ENCODE measurements at regions not wholly inside any gene's neighbourhood (a gene's known extent, or its start where the extent isn't known, plus 50 kb on each side); places are given as distances from the start of the nearest gene placed in this dataset.
A peak's percentile ranks its signal among the peaks of the same experiment; 100 is the strongest.

GRCh38 chr11:15493066-15493465 is 378.3 kb downstream of the INSC start:
- H3K4me3 ChIP-seq (ENCODE audit: low read depth, low read length): no peak overlapping the region
- TF ChIP-seq CTCF (IDR thresholded peaks at IDR 0.05; ENCODE audit: insufficient read depth, low read depth, low read length): no peak
- DNase-seq (ENCODE audit: low read depth): peak; percentile 77

- H3K4me3 ChIP-seq (ENCODE audit: low read depth, low read length): no peak overlapping the region
- TF ChIP-seq CTCF (IDR thresholded peaks at IDR 0.05; ENCODE audit: insufficient read depth, low read depth, low read length): no peak
- DNase-seq (ENCODE audit: low read depth): peak; percentile 60
These were observed 379.3 kb downstream of the INSC start for GRCh38 chr11:15493921-15494620.

- no peak for TF ChIP-seq CTCF (IDR thresholded peaks at IDR 0.05; ENCODE audit: insufficient read depth, low read depth, low read length)
- no peak overlapping the region for H3K4me3 ChIP-seq (ENCODE audit: low read depth, low read length)
- no peak for DNase-seq (ENCODE audit: low read depth)
These were observed 380.0 kb downstream of the INSC start for GRCh38 chr11:15494740-15495139.

GRCh38 chr11:15495462-15495861 is 380.7 kb downstream of the INSC start:
- H3K4me3 ChIP-seq (ENCODE audit: low read depth, low read length): no peak overlapping the region
- no peak for DNase-seq (ENCODE audit: low read depth)
- TF ChIP-seq CTCF (IDR thresholded peaks at IDR 0.05; ENCODE audit: insufficient read depth, low read depth, low read length): no peak

- no peak for DNase-seq (ENCODE audit: low read depth)
- TF ChIP-seq CTCF (IDR thresholded peaks at IDR 0.05; ENCODE audit: insufficient read depth, low read depth, low read length): no peak
- H3K4me3 ChIP-seq (ENCODE audit: low read depth, low read length): no peak overlapping the region
These were observed 382.6 kb downstream of the INSC start for GRCh38 chr11:15497366-15497765.

- no peak for TF ChIP-seq CTCF (IDR thresholded peaks at IDR 0.05; ENCODE audit: insufficient read depth, low read depth, low read length)
- no peak for DNase-seq (ENCODE audit: low read depth)
- no peak overlapping the region for H3K4me3 ChIP-seq (ENCODE audit: low read depth, low read length)
These were observed 385.0 kb downstream of the INSC start for GRCh38 chr11:15499674-15500073.

- DNase-seq (ENCODE audit: low read depth): no peak
- no peak overlapping the region for H3K4me3 ChIP-seq (ENCODE audit: low read depth, low read length)
- no peak for TF ChIP-seq CTCF (IDR thresholded peaks at IDR 0.05; ENCODE audit: insufficient read depth, low read depth, low read length)
These were observed 385.9 kb downstream of the INSC start for GRCh38 chr11:15500643-15501042.
